HG03196 (cell line): ENCODE measurements at regions not wholly inside any gene's neighbourhood (a gene's known extent, or its start where the extent isn't known, plus 50 kb on each side); places are given as distances from the start of the nearest gene placed in this dataset.
"Not testable (repeated sequence)": the region's sequence is repeated elsewhere in the genome, so short reads cannot be mapped to it uniquely, and the experiment has no call there.

ENCODE experiments used
- ATAC-seq: cut with Tn5 transposase; IDR thresholded peaks from one replicate; pipeline ENCODE4 v1.9.1; 2021; ENCODE audit not compliant: unreplicated experiment

DNA sequence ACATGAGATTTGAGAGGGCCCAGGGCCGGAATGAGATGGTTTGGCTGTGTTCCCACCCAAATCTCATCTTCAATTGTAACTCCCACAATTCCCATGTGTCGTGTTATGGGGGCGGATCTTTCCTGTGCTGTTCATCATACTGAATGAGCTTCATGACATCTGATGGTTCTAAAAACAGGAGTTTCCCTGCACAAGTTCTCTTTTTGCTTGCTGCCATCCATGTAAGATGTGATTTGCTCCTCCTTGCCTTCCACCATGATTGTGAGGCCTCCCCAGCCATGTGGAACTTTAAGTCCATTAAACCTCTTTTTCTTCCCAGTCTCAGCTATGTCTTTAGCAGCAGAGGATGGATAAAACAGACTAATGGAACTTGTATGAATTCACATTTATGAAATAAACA, 131.9 kb upstream of the ZC3H15 start:
- ATAC-seq = not testable (repeated sequence)

DNA sequence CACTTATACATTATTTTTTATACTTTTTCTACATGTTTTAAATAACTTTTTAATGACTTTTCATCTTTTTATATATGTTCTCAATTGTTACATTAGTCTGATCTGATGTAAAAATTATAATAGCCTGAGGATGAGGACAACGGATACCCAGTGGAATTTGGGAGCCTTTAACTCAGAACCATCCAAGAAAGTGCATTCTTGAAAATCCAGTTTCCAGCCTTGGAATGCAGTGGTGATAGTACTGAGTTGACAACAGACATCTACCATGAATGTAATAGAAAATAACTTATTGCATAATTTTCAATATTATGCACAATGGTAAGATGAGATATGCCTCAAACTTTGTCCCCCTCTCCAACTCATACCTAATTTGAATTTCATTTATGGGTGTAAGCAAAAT, 120.7 kb upstream of the ZC3H15 start:
- no peak for ATAC-seq

DNA sequence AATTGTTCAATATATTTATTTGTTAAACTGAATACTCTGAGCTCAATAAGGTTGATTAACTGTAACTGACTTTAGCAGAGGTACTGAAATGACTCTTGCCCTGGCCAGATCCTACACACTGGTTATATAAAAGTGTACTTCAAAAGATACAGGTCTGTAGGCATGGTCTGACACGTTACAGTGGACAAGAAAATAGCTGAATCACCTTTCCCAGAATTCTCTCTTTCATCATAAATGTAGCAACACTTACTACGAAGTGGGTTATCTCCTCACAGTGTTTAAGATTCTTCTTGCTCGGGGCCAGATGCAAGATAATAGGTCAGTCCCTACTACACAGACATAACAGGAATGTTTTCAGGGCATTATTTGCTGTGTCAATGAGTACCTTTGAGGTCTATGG, 107.0 kb upstream of the ZC3H15 start:
- ATAC-seq = no peak

DNA sequence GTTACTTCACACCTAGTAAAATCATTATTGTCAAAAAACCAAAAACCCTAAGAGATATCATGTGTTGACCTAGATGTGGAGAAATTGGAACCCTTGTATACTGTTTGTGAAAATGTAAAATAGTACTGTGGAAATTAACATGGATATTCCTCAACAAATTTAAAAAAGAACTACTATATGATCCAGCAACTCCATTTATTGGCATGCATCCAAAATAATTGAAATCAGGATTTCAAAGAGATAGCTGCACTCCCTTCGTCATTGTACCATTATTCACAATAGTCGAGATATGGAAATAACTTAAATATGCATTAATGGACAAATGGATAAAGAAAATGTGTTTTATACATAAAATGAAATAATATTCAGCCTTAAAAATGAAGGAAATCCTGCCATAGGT, 105.3 kb upstream of the ZC3H15 start:
- no peak for ATAC-seq

DNA sequence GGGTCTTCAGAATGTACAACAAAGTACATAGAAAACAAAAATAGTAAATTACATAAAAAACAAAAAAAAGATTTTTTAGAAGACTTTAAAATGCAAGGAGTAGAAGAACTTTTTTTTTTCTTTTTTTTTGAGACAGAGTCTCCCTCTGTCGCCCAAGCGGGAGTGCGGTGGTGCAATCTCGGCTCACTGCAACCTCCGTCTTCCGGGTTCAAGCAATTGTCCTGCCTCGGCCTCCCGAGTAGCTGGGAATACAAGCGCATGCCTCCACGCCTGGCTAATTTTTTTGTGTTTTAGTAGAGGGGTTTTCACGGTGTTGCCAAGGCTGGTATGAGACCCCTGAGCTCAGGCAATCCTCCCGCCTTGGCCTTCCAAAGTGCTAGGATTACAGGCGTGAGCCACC, 104.5 kb upstream of the ZC3H15 start:
- ATAC-seq = no peak

DNA sequence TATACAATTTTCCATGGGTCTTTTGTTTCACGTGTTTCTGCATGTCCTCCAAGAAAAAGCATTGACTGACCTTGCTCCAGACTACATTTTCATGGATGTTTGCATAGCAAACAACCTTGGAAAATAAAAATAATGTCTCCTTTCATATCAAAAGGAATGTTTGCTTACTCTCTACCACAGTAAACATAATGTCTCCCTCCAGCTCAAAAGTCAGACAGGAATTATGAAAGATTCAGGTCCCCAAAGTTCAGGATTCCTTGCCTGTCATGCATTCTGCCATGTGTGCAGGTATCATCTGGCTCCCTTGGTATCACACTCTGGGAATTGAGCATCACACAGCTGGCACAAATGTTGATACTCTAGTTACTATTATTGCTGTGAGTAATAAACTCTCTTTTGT, 103.1 kb upstream of the ZC3H15 start:
- no peak for ATAC-seq

DNA sequence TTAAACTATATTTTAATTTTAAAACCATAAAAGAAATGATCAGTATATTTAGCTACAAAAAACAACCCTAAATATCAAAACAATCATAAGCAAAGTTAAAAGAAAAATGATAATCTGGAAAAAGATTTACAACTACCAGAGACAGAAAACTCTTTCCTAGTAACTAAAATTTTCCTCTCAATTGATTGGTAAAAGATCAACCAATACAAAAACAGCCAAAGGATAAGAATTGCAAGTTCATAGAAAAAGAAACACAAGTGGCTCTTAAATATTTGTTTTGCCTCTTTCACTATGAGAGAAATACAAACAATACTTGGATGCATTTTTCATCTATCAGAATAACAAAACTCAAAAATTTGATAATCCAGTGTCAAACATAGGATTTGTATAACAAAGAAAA, 101.8 kb upstream of the ZC3H15 start:
- ATAC-seq = no peak

DNA sequence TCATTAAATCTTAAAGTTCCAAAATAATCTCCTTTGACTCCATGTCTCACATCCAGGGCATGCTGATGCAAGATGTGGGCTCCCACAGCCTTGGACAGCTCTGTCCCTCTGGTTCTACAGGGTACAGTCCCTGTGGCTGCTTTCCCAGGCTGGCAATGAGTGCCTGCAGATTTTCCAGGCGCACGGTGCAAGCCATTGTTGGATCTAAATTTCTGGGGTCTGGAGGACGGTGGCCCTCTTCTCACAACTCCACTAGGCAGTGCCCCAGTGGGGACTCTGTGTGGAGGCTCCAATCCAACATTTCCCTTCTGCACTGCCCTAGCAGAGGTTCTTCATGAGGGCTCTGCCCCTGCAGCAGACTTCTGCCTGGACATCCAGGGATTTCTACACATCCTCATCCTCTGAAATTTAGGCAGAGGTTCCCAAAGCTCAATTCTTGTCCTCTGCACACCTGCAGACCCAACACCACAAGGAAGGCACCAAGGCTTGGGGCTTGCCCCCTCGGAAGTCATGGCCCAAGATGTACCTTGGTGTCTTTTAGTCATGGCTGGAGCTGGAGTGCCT, 100.3 kb upstream of the ZC3H15 start:
- not testable (repeated sequence) for ATAC-seq

DNA sequence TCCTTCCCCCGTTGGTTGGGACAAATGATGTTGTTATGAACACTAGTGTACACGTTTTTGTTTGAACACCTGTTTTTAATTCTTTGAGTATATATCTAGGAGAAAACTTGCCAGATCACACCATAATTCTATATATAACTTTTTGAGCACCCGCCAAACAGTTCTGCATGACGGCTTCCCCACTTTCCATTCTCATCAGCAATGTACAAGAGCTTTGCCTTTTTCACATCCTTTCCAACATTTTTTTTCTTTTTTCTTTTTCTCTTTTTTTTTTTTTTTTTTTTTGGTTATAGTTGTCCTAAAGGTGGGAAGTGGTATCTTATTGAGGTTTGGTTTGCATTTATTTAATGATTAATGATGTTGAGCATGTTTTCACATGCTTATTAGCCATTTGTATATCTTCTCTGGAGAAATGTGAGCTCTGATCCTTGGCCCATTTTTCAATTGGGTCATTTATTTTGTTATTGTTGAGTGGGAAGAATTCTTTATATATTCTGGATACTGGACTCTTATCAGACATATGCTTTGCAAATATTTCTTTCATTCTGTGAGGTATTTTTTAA, 86.9 kb upstream of the ZC3H15 start:
- no peak for ATAC-seq

DNA sequence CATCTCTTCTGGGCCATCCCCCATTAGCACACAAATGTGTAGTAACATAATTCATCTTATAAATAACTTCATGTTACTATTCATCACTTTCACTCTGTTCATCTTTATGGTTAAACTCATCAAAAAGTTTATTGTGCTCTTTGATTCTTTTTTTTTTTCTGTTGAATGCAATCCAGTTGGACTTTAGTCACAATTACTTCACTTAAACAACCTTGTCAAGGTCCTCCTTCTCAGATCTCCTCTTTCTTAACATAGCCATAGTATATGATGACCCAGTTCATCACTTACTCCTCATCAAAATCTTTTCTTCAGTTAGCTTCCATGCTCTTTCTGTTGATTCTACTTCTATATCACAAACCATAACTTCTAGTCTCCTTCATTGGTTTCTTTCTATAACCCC, 80.2 kb upstream of the ZC3H15 start:
- ATAC-seq = no peak

DNA sequence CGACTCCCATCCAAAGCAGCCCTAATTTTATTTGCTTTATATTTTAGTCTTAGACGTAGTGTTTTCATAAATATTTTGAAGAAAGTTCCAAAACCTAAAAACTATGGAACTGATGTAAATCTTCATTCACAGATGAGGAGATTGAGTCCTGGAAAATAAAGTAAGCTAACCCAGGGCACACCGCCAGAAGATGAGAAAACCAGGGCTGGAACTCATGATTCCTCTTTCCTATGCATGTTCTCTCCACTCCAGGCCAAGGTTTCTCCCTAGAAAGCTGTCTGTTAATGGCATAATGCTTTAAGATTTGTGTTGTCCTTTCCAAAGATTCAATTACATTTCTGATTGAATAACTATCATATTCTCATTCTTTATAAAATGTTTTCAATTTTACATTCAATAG, 78.4 kb upstream of the ZC3H15 start:
- ATAC-seq = no peak

DNA sequence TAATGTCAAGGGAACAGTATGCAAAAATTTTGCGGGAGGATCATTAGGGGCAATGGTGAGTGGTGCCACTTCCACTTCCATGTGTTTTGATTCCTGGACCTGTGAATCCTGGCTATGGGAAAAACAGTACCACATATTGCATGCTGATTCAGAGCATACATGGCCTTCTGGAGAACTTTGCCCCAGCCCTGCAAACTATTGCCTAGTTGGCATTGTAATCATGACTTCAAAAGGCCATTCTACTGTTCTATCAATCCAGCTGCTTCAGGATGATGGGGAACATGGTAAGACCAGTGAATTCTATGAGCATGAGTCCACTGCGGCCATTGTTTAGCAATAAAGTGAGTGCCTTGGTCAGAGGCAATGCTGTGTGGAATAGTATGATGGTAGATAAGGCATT, 75.3 kb upstream of the ZC3H15 start:
- no peak for ATAC-seq

DNA sequence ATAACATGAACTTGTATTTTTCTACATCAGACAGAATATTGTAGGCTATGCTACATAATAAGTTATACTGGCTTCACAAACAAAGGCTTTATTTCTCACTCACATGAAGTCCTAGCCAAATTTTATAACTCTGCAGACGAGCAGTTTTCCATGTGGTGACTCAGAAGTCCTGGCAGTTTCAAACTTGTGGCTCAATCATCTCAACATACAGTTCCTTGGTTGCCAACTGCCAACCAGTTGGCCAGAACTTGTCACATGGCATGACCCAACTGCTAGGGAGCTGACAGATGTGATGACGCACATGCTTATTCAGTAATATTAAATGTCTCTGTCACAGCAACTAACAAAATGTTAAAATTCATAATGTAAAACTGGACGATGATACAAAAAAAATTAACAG, 63.8 kb upstream of the ZC3H15 start:
- no peak for ATAC-seq

DNA sequence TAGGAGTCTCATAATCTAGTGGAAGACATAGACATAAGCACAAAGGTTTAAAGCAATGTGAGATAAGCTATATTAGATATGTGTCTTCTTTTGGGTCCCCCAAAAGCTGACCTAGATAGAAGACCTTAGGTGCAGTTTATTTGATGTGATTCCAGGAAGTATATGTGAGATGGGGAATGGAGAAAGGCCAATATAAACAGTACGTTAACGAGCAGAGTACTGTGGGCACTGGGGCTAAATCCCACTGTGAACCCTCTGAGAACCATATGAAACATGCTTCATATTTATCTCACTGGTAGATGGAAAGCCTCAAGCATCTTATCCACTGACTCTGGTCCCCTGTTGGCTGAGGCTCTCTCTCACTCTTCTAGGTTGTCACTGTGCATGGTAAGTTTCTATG, 62.6 kb upstream of the ZC3H15 start:
- ATAC-seq = no peak

DNA sequence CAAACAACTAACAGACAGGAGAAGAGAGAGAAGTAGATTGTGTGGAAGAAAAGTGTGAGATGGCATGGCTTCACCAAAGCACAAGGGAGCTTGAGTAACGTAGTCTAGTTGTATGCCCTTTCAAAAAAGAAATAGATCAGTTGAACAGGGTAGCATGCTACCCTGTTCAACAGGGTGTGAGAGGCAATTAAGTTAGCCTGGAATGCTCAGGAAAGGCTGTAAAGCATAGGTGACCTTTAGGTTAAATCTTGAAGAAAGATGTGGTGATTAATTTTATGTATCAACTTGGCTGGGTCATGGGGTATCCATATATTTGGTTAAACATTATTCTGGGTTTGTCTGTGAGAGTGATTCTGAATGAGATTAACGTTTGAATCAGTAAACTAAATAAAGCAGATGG, 61.8 kb upstream of the ZC3H15 start:
- no peak for ATAC-seq

DNA sequence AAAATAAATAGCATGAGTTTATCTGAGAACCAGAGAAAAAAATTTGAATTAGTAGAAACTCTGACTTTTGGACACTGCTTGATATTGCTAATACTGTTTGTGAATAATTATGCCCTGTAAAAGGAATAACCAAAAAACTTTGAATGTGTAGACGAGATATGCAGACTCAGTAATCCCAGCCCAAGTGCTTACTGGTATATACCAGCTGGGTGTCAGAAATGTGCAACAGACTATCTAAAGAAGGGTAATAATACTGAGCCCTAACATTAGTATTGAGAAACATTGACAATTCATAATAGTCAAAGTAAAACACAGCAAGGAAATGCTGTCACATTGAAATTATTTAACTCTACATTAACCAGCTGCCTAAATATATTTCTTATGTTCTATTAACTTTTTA, 60.5 kb upstream of the ZC3H15 start:
- no peak for ATAC-seq

DNA sequence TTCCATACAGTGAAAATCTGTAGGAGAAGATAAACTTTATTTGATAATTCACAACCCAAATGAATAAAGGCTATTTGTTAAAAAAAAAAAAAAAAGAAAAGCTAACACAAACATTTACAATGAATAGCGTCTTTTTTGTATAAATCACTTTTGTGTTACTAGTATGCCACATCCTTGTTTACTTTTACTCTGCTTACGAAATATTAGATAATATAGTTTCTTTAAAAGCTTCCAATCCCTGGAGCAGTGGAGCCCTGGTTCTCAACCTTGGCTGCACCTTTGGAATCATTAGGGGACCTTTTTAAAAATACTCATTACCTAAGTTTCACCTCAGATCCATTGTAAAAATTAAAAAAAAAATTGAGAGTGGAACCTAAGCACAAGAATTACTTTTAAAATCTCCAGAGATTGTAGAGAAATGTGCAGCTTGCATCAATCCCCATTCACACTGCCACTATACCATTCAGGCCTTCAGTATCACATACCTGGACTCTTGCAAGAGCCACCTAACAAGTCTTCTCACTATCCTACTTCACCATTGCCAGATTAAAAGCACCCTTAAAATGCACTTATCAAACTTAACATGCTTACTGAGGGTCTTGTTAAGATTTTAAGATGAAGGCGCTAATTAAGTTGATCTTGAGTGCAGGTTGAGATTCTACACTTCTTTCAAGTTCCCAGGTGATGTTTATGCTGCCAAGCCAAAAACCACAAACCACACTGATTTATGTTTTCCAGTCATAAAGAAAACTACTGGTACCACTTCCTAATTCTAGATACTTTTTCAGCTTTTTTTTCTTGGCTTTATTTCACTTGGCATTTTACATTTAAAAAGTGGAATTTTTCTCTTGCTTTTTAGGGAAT, 59.7 kb upstream of the ZC3H15 start:
- ATAC-seq = peak; percentile 82

DNA sequence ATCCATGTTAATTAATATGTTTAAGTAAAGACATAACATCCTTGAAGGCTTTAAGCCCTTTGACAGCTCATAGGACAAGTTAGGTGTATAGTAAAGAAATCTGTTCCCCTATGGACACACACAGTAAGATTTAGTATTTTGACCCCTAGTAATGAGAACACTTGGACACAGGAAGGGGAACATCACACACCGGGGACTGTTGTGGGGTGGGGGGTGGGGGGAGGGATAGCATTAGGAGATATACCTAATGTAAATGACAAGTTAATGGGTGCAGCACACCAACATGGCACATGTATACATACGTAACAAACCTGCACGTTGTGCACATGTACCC, 59.1 kb upstream of the ZC3H15 start:
- ATAC-seq = not testable (repeated sequence)

DNA sequence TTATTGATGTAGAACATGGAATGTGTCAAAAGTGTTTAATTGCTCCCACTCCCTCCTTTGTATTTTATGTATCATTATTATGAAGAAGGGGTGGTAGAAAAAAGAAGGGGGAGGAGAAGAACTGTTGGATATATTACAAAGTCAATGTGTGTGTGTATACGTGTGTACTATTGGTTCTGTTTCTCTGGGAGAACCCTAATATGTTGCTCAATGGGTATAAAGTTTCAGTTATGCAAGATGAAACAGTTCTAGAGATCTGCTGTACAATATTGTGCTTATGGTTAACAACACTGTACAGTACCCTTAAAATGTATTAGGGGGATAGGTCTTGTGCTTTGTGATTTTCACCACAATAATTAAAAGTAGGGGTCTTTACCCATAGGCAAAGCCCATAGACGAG, 58.1 kb upstream of the ZC3H15 start:
- no peak for ATAC-seq

DNA sequence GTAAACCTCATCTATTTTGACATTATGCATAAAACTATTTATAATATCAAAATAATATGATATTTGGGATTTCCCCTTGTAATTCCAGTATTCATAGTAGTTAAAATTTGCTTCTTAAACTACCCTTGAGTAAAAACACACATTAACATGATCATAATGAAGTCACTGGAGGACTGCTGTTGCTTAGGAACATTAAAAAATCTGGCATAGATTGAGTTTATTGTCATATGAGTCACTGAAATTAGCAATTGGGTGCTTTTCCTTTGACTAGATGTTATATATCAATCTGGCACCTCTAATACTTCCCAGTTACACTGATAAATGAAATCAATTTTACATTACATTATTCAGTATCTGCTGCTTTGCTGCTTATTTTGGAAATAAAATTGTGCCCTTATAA, 57.0 kb upstream of the ZC3H15 start:
- ATAC-seq = no peak

DNA sequence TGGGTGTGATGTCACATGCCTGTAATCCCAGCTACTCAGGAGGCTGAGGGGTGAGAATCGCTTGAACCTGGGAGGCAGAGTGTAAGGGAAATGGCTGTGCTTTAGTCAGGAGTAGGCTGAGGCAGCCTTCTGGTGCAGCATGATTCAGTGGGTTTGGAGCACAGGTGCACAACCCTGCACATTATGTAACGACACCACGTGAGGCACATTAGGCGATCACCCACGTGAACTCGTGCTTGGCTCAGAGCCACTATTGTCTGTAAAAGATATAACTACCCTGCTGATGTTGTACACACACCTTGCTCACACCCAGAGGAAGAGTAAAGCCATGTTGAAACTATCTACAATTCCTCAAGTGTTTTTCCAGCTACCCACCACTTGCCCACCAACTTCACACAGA, 54.8 kb upstream of the ZC3H15 start:
- no peak for ATAC-seq

DNA sequence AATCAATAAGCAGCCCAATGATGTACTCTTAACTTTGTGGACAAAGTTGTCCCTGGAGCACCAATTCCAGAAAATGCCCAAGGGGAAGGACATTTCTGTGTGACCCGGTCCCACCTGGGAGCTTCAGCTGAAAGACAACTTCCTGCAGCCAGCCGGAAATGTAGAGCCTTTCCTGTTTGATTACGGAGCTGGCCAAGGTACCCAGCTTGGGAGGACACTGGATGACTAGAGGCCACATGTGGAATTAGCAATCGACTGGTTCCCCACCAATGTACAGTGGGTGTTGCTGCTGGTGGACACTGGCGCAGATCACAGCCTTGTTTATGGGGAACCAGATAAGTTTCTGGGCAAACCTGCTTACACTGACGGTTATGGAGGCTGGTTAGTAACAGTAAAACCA, 53.0 kb upstream of the ZC3H15 start:
- ATAC-seq = no peak
